ENCODE measurements at regions not wholly inside any gene's neighbourhood (a gene's known extent, or its start where the extent isn't known, plus 50 kb on each side); places are given as distances from the start of the nearest gene placed in this dataset.

DNA sequence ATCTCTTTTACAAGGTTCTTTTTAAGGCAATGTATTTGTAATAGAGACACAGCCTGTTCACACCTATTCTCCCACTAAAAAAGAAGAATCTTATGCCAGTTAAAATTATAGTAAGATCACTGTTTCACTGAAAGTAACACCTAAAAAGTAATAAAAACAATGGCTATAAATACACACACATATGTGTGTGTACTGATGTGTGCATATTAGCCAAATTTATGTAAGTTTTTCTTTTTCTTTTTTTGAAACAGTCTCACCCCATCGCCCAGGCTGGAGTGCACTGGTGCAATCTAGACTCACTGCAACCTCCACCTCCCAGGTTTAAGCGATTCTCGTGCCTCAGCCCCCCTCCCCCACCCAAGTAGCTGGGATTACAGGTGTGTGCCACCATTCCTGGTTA, 56.8 kb upstream of the SLC30A10 start:
- no peaks in the 10 kb centered on the region for H3K9me3 ChIP-seq (ENCODE audit: control insufficient read depth in 2 of 2, insufficient read depth in 1 of 2, low read depth in 1 of 2, low read length in 1 of 2)
- WGBS, 3 donors, result 87 to 98% (median 88%) methylated on average over 3 of the region's 3 CpGs
- FAIRE-seq (no peak), DNase-seq (no peak)
- no peak overlapping the region for H3K4me3 ChIP-seq (ENCODE audit: low read depth in 1 of 3, low read length in 3 of 3)
- peaks cover 9 to 18% (median 11%) of the 10 kb centered on the region in 3 donors for H3K36me3 ChIP-seq (ENCODE audit: control insufficient read depth in 3 of 3, insufficient read depth in 2 of 3, low read depth in 1 of 3, low read length in 3 of 3)
- no peaks in the 10 kb centered on the region for H3K4me1 ChIP-seq (ENCODE audit: control insufficient read depth in 3 of 3, insufficient read depth in 2 of 3, low read depth in 1 of 3, low read length in 2 of 3)
- H3K27ac ChIP-seq (ENCODE audit: low read depth in 1 of 3, low read length in 2 of 3), result no peak overlapping the region
- H3K27me3 ChIP-seq (ENCODE audit: control insufficient read depth in 3 of 3, insufficient read depth in 3 of 3, low read length in 3 of 3), result no peaks in the 10 kb centered on the region
